DLD1 (cell line): ENCODE measurements at regions not wholly inside any gene's neighbourhood (a gene's known extent, or its start where the extent isn't known, plus 50 kb on each side); places are given as distances from the start of the nearest gene placed in this dataset.
"Not testable (repeated sequence)": the region's sequence is repeated elsewhere in the genome, so short reads cannot be mapped to it uniquely, and the experiment has no call there.

ENCODE experiments used
- in situ Hi-C: cut with HindIII; loops from 2 replicates; pipeline ENCODE4 v1.10.0; 2017; ENCODE audit warnings: low sequenced_read_pairs

DNA sequence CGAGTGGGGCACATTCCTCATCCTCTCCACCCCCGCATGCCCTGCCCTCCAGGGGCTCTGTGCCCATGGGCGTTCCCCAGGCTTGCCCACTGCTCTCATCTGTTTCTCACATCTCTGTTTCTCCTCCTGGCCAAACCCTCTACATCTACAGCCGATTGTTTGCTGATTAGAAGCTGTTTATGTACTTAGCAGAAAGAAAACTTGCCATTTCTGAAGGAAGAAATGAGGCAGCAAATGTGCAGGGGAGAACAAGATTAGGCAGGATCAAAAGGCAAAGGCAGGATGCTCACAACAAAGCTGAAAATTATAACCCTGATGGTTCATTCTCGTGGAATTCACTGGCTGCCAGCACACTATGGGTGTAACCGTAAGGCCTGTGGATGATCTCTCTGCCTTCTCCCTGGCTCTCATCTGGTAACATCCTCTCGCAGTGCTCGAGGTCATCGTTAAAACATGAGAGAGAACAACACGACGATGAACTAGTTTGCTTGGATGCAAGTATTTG, 111.6 kb upstream of the KLF14 start:
- in situ Hi-C loops = no loop called here

- in situ Hi-C loops = no loop called here
Observed at GRCh38 chr7:130849604-130850003, 115.6 kb upstream of the KLF14 start.

- in situ Hi-C loops = no loop called here
Observed at GRCh38 chr7:130850956-130851355, 116.9 kb upstream of the KLF14 start.

DNA sequence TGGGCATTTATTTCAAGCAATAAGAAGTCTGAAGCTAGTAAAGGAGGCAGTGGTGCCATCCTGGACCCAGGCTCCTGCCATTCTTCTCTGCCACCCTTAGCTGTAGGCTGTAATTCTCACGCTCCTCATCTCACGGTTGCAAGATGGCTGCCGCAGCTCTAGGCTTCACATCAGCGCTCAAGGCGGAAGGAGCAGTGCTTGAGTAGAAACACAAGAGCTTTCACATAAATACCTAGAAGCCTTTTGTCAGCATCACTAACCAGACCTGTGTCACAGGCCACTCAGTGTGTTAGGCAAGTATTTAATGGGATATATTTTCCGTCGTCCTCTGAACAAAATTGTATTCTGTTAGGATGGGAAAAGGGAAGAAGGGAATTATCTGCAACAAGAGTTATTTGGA, 118.9 kb upstream of the KLF14 start:
- in situ Hi-C loops = no loop called here

GRCh38 chr7:130853503-130854279, 119.7 kb upstream of the KLF14 start:
- in situ Hi-C loops = no loop called here

DNA sequence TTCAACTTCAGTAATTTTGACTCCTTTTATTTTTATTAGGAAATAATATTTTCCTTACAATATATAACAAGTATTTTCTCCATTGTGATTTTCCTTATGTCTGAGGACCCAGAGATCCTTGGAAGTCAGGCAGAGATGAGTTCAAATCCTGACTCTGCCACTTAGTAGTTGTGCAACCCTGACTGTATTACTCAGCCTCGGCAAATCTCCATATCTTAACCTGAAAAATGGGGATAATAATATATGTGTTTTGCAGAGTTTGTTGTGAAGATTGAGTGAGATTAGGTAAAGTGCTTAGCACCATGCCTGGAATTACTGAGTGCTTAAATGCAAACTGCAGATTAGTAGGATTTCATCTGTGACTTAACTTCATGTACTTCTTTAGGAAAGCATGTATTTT, 120.5 kb upstream of the KLF14 start:
- in situ Hi-C loops = no loop called here

DNA sequence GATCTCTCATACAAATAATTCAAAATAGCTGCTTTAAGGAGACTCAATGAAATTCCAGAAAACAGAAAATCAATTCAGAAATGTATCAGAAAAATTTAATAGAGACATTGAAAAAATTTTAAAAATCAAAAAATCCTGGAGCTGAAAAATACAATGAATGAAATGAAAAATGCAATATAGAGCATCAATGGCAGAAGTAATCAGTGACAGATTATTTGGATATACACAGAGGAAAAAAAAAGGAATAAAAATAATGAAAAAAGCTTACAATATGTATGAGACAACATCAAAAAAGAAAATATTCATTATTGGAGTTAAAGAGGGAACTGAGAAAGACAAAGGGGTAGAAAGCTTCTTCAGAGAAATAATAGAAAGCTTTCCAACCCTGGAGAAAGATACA, 122.9 kb upstream of the KLF14 start:
- in situ Hi-C loops = no loop called here

GRCh38 chr7:130860832-130861231, 126.8 kb upstream of the KLF14 start:
- in situ Hi-C loops = not testable (repeated sequence)

DNA sequence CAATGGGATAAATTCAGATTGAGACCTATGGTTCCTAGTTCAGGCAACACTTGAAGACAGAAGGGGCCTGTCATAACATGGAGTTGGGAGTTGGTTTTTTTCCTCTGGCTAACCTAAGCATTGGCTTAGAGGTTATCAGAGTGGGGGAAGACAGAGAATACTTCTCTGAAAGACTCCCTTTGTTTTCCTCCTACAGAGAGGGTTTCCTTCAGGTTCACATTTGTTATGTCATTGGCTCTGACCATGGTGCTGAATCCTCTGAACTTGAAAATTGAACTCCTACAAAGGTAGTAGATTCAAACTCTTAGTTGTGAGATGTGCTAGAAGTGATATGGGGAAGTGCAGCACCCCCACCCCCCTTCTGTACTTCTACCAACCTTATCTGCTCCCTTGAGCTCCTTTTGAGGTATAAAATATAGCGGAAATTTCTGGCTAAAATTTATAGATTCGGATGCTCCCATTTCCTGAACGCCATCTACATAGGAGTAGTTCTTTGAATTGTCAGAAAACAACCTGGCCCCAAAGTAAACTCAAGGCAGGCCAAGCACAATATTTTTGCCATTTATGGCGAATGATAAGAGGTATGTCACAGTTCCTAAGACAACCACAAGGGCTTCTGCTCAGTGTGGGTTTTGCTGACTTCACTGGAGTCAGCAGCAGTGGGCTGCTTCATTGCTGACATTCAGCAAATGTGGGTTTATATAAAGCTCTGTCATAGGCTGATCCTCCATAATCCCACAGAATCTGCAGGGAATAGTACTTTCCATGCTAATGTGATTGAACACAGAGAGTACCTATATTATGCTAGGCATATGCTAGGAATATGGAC, 131.6 kb upstream of the KLF14 start:
- in situ Hi-C loops = no loop called here

DNA sequence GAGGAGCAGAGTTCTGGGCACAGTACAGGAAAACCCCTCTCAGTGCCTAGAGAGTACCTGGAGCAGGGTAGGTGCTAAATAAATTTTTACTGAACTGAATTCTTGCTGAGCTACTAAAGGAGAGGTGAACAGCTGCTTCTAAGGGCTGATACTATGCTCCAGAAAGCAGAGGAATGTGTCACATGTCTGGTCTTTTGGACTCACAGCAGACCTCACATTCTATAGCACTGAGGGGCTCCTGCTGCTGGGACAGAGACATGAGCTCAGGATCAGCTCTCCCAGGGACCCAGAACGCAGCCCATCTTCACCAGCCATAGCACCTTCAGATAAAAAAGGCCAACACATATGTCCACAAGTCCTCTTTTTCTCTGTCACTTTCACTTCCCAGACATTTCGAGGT, 133.0 kb upstream of the KLF14 start:
- in situ Hi-C loops = no loop called here

DNA sequence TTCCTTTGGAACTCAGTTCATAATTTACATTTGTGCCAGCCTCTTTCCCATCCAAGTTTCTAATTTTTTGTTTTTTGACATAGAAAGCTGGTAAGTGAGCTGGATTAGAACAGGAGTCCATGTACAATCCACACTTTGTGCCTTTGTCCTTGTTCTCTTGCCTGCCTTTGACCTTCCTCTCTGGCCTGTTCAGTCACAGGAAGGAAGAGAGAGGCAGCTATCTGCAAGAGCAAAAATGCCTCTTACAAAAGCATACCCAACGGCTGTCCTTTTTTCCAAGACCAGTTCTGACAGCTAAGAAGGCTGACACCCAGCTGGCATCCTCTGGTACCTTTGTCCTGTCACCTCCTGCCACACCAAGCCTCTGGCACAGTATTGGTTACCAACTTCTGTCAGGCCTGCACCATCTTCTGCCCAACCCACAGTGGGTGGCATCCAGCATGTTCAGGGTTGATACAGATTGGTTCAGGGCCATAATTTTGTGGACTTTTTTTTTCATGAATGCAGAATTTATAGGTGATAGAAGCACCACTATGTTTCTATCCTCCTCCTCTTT, 133.7 kb upstream of the KLF14 start:
- in situ Hi-C loops = no loop called here

DNA sequence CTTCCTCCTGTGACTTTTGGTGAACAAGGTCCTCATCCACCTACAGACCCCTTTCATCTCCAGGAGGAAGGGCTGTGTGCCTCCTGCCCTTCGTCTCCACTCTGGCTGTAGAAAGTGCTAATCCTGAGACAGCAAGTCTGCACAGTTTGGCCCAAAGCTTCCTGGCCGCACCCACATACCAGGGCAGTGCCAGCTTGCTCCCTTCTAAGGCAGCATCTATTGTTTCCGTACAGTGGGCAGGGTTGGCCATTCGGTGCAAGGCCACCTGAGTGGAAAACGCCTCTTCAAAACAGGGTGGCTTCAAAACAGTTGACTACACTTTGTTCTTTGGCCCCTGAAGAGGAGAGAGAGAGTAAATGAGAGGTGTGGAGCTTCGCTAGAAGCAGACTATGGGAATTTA, 134.1 kb upstream of the KLF14 start:
- in situ Hi-C loops = no loop called here

GRCh38 chr7:130869918-130870317, 135.9 kb upstream of the KLF14 start:
- in situ Hi-C loops = no loop called here

DNA sequence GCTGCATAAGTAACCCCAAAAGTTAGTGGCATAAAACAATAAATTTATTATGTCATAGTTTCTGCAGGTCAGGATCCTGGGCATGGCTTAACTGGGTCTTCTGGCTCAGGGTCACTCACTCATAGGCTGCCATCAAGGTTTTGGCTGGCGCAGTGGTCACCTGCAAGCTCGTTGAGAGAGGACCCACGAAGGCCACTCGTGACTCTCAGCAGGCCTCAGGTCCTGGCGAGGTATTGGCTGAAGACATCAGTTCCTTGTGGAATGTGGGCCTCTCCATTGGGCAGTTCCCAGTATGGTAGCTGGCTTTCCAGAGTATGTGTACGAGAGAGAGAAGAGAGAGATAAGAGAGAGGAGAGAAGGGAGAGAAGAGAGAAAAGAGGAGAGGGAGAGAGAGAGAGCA, 138.3 kb upstream of the KLF14 start:
- in situ Hi-C loops = no loop called here

GRCh38 chr7:130872756-130873448, 138.9 kb upstream of the KLF14 start:
- in situ Hi-C loops = no loop called here

DNA sequence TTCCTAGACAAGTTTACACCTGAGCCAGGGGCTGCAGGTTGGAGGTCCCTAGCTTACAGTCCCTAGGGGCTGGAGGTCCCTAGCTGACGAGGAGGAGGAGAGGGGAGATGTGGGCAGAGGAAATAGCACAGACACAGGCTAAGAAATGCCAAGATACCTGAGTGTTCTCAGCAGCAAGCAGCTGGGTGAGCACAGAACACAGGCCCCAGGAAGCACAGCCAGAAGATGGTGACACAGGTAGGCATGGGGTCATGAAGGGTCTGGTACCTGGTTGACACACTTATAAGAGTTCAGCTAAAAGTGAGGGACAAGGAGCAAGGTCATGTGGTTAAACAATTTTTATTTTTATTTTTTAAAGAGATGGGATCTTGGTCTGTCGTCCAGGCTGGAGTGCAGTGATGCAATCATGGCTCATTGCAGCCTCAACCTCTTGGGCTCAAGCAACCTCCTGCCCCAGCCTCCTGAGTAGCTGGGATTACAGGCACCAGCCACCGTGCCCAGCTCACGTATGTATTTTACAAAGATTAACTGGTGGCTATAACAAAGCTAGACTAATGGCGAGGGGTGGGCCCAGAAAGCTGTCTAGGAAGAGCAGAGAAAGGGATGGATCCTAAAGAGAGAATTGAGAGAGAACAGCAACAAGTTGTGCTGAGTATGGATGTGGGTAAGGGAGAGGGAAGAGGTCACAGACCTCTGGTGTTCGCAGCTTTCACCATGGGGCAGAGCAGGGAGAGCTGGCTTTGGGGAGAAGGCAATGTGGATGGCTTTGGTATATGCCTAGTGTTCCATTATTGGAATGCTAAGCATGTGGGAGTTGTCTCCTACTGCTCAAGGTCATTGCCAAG, 140.3 kb upstream of the KLF14 start:
- in situ Hi-C loops = no loop called here

GRCh38 chr7:130875265-130875741, 141.3 kb upstream of the KLF14 start:
- in situ Hi-C loops = no loop called here

DNA sequence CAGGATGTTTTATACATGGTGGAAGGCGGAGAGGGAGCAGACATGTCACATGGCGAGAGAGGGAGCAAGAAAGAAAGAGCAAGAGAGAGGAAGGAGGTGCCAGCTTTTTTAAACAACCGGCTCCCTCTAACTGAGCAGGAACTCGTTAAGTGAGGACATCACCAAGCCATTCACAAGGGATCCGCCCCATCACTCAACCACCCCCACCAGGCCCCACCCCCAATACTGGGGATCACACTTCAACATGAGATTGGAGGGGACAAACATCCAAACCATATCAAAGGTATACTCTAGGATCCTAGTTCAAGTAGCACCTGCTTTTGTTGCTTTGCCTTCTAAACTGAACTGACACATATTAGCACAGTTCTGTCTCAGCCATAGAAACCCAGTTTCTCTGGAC, 141.9 kb upstream of the KLF14 start:
- in situ Hi-C loops = no loop called here

DNA sequence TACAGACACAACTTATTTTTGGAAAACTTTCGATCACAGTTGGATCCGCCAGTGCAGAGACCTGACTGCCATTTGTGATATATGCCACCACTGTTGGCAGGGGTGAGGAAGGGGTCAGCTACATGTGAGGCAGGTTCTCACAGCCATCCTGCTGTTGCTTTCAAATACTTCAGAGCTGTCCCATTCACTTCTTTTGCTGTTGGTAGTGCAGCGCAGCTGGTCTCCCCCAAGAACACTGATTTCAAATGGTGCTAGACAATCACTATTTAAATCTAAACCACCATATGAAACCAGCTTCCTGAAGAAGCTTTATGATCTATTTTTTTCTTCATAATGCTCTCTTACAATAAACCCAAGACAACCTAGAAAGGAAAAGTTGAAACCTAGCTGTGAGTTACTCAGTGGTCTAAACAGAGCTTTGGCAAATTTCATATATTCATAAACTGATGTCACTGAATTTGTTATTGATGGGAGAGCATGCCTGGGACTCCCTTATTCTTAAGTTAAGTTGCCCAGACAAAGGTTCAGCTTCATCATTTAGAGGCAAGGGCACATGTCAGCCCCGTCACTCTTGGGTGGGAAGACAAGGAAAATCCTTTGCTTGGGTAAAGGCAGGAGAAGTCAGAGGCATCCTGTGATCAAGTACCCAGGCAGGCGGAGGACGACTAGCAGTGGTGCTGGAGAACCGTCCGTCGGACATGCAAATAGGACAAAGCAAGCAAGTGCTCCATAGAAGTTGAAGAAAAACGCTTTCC, 143.4 kb upstream of the KLF14 start:
- in situ Hi-C loops = no loop called here

DNA sequence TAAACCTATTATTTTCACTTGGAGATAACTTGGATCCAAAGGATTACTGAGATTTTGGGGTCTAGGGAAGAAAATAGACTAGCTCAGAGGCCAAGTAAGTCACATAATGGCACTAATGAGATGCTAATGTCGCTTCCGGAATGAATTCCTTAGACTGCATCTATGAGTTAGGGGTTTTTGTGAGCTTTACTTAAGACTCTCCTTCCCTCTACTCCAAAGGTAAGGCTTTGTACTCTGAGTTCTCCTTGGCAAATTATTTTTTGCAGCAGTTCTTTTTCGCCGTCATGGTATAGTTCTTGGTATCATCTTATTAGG, 143.9 kb upstream of the KLF14 start:
- in situ Hi-C loops = no loop called here
